ENCODE measurements at regions not wholly inside any gene's neighbourhood (a gene's known extent, or its start where the extent isn't known, plus 50 kb on each side); places are given as distances from the start of the nearest gene placed in this dataset.

GRCh38 chr1:187383366-187383765, 554.6 kb downstream of the PLA2G4A start:
- DNase-seq (ENCODE audit: low spot score), result no peak
- 62% methylated on average over 3 of the region's 3 CpGs for WGBS
- TF ChIP-seq MAX (IDR thresholded peaks at IDR 0.05), result no peak
- TF ChIP-seq ATF3 (IDR thresholded peaks at IDR 0.05), result no peak
- TF ChIP-seq CTCF (IDR thresholded peaks at IDR 0.05; ENCODE audit: low read depth, low read length, missing input control), result no peak
- TF ChIP-seq RAD21 (IDR thresholded peaks at IDR 0.05), result no peak
- no peak for TF ChIP-seq SP1 (IDR thresholded peaks at IDR 0.05)
- no peak for TF ChIP-seq FOXA2 (IDR thresholded peaks at IDR 0.05)
- TF ChIP-seq TAF1 (conservative IDR thresholded peaks at IDR 0.05), result no peak
- no peak for TF ChIP-seq JUND (IDR thresholded peaks at IDR 0.05)
- TF ChIP-seq GABPA (IDR thresholded peaks at IDR 0.05 in 1 of 2, conservative IDR thresholded peaks at IDR 0.05 in 1 of 2), result no peak
- TF ChIP-seq FOXA1 (IDR thresholded peaks at IDR 0.05), result no peak
- no peak for TF ChIP-seq HNF4G (IDR thresholded peaks at IDR 0.05)
- TF ChIP-seq EGR1 (IDR thresholded peaks at IDR 0.05; ENCODE audit: low read depth in 2 of 2), result no peak
- TF ChIP-seq HNF4A (conservative IDR thresholded peaks at IDR 0.05), result no peak
- TF ChIP-seq YY1 (IDR thresholded peaks at IDR 0.05), result no peak
- no peak for TF ChIP-seq REST (IDR thresholded peaks at IDR 0.05)
- TF ChIP-seq RXRA (IDR thresholded peaks at IDR 0.05), result no peak
- TF ChIP-seq ZBTB33 (IDR thresholded peaks at IDR 0.05), result no peak
- TF ChIP-seq NR2F2 (IDR thresholded peaks at IDR 0.05), result no peak
- Histone ChIP-seq H3K4me1 (ENCODE audit: control insufficient read depth in 4 of 4, insufficient read depth in 4 of 4, low read length in 3 of 4) (no peaks in the 10 kb centered on the region), H3K9ac (ENCODE audit: low read depth in 1 of 2, low read length in 2 of 2) (no peak overlapping the region), H3K27me3 (ENCODE audit: control insufficient read depth in 4 of 4, insufficient read depth in 4 of 4, low read length in 3 of 4) (peaks cover 0 to 2% (median 0%) of the 10 kb centered on the region in 4 donors), H3K4me3 (ENCODE audit: low read depth in 1 of 3, low read length in 3 of 3) (no peak overlapping the region), H3K27ac (ENCODE audit: low read depth in 1 of 2, low read length in 2 of 2) (no peak overlapping the region), H3K36me3 (ENCODE audit: control insufficient read depth in 4 of 4, insufficient read depth in 3 of 4, low read depth in 1 of 4, low read length in 3 of 4) (no peaks in the 10 kb centered on the region), H3K9me3 (ENCODE audit: control insufficient read depth in 4 of 4, low read length in 3 of 4) (no peaks in the 10 kb centered on the region)

Measured in liver (tissue), 8 donors.